ENCODE measurements at regions not wholly inside any gene's neighbourhood (a gene's known extent, or its start where the extent isn't known, plus 50 kb on each side); places are given as distances from the start of the nearest gene placed in this dataset.

DNA sequence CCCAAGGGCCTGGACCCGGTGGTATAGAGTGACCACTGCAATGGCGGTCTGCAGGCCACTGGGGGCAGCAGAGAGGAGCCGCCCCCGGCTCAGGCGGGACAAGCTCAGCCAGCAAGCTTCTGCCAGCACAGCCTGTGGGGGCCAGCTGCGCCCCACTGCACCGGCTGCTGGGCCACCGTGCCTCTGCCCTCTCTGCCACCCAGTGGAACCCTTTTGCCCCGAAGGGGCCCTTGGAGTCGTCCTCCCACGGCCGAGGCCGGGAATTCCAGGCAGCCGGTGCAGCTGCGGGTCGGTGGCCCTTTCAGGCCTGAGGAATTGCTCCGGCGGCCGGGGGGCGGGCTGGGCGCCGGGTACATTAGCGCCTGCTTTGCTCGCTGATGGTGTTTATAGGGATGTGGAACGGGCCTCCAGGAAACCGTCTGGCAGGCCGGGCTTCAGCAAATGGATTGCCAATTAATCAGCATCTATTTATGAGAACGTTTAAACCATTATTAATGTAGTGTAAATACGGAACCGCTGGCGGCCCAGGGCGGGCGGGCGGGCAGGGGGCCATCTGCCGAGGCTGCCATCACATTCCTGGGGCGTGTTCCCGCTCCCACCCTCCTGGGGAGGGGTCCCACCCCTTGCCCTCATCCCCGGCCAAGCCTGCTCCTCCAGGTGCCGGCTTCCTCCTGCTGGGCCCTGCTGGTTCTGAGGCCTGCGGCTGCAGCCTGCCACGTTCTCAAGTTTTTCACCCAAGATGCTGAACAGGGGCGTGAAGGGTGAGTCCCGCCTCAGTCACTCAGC, 127.4 kb downstream of the BARX1 start:
- no peak overlapping the region for H3K27ac ChIP-seq
- TF ChIP-seq, protein P1, sequence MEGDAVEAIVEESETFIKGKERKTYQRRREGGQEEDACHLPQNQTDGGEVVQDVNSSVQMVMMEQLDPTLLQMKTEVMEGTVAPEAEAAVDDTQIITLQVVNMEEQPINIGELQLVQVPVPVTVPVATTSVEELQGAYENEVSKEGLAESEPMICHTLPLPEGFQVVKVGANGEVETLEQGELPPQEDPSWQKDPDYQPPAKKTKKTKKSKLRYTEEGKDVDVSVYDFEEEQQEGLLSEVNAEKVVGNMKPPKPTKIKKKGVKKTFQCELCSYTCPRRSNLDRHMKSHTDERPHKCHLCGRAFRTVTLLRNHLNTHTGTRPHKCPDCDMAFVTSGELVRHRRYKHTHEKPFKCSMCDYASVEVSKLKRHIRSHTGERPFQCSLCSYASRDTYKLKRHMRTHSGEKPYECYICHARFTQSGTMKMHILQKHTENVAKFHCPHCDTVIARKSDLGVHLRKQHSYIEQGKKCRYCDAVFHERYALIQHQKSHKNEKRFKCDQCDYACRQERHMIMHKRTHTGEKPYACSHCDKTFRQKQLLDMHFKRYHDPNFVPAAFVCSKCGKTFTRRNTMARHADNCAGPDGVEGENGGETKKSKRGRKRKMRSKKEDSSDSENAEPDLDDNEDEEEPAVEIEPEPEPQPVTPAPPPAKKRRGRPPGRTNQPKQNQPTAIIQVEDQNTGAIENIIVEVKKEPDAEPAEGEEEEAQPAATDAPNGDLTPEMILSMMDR (conservative IDR thresholded peaks at IDR 0.05): peak; percentile 96
- TF ChIP-seq ZFX (IDR thresholded peaks at IDR 0.05): no peak

DNA sequence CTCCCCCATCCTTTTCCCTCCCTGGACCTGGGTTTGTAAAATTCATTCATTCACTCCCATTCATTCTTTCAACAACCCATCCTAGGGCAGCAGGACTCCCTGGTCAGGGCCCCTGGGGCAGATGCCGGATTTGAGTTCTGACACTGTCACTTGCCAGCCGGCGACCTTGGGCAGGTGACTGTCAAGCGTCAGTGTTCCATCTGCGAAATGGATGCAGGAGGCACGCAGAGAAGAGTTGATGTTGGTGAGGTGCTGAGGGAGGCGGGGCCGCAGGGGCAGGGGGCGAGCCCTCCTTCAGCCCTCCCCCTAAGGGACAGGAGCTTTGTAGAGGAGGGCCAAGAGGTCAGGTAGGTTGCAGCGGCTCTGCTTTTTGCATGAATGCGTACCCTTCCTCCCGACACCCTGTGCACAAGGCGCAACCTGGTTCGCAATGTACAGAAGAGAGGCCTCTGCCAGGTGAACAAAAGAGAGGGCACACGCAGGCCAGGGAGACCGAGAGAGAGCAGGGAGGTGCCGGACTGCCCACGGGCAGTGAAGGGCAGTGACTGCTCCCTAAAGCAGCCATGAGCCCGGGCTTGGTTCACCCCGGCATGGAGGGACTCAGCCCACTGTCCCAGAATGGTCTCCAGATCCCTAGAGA, 128.1 kb downstream of the BARX1 start:
- H3K27ac ChIP-seq: no peak overlapping the region
- TF ChIP-seq ZFX (IDR thresholded peaks at IDR 0.05): no peak
- TF ChIP-seq, protein P1 (conservative IDR thresholded peaks at IDR 0.05): no peak

DNA sequence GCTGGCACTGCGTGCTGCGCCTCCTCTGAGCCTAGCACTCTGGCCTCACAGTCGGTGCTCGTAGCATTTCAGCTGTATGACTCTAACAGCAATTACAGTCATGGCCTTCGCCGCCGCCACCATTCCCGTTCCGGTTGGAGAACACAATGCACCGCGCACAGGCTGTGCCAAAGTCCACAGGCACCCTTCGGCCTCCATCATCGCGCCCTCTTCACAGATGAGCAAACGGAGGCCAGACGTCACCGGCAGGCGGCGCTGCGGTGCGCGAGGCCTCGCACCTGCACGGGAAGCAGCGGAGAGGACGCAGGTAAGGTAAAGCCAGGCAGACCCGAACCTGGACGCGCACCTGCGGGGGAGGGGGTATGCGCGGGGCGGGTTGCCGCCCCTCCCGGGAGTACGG, 128.9 kb downstream of the BARX1 start:
- H3K27ac ChIP-seq: no peak overlapping the region
- TF ChIP-seq, protein P1 (conservative IDR thresholded peaks at IDR 0.05): no peak
- TF ChIP-seq ZFX (IDR thresholded peaks at IDR 0.05): no peak

DNA sequence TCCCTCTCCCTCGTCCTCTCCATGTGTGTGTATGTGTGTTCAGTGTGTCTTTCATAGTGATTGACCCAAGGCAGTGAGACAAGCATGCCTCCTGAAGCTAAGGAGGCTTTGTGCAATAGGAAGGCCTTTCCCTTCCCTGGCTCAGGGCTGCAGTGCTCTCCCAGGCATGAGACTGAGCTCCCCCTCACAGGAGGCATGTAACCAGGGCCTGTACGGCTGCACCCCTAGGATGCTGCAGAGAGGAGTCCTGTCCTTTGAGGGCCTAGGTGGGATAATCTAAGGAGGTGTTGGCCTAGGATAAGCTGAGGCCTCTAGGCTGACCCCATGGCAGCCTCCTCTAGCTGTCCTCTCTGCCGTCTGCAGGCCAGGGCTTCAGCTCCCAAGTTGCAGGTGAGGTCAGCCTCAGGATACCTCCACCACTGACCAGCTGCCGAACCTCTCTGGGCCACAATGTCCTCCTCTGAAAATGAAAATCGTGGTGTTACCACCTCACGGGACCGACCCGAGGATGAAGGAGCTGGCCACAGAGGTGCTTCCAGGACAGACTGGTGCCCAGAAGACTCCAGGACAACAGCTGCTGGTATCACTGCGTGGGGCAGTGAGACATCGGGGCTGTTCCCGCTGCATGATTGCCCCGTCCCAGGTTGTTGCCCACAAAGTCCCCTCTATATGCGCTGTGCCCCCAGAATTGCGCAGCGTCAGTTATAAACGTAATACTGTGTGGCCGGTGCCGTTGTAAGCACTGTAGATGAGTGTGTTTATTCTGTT, 129.6 kb downstream of the BARX1 start:
- H3K27ac ChIP-seq: no peak overlapping the region
- TF ChIP-seq, protein P1 (conservative IDR thresholded peaks at IDR 0.05): no peak
- no peak for TF ChIP-seq ZFX (IDR thresholded peaks at IDR 0.05)

DNA sequence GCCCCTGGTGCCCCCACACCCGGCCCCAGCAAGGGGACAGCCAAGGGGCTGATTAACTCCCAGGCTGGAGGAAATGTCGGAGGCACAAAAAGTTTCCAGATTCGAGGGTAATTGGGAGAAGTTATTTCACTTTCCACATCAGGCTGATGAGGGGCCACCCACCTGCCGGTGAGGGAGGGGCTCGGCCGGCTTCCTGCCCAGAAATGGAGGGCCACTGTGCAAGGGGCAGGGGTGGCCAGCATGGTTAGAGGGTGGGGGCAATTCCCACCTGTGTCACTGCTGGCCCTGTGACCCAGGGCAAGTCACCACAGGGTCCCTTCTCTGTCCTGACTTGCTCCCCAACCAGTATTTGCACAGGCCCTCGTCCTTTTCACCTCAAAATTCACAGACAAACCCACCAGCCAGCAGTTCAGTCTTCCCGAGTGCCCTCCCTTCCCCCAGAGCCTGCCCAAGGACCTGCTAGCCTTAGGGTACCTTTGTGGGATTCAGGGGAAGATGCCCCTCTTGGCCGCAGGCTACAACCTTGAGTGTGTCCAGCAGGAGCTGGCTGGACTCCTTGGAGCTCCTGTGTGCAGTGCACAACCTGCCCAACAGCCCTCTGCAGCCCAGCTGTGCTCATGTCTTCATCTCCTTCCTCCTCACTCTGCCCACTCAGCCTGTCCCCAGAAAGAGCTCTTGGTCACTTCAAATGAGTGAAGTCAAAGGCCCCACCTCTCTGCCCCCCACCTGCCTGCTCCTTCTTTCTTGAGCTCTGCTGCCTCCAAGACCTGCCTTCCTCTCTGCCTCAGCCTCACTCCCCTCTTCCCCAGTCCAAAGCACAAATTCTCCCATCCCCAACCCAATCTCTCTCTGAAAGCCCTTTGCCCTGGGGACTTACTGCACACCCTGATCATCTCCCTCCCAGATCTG, 130.5 kb downstream of the BARX1 start:
- TF ChIP-seq ZFX (IDR thresholded peaks at IDR 0.05): no peak
- TF ChIP-seq, protein P1 (conservative IDR thresholded peaks at IDR 0.05): no peak
- no peak overlapping the region for H3K27ac ChIP-seq

DNA sequence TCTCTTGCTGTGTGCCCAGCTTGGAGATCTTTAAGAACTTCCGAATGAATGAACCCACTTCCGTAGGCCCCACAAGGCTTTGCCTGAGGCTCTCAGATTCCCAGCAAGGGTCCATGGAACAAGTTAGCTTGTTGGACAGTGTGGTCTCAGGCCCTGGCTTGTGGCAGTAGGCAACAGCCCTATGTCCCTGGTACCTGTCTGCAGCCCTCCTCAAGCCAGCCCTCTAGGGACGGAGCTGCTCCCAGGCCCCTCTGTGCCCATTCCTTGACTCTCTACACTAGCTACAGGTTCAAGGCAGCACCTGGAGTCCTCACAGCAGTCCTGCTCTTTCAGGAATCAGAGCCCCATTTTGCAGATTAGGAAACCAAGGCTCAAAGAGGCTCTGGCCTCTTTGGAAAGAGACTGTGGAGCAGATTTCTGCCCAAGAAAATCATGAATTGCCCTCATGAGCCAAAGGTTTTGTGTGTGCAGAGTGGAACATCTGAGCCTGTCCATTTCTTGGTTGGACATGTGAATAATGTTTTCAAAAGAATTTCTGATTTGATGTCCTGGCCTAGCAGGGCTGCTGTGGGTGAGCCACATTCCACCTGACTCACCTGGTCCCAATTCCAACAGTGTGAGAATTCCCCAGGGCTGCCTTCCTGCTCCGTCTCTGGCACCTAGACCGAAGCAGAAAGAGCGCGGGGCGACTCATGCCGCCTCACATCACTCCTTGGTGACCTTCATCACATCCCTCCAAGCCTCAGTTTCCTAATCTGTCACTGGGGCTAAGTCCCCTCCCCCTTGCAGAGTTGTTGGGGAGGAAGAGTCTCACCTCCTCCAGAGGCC, 131.7 kb downstream of the BARX1 start:
- no peak for TF ChIP-seq ZFX (IDR thresholded peaks at IDR 0.05)
- TF ChIP-seq, protein P1 (conservative IDR thresholded peaks at IDR 0.05): no peak
- H3K27ac ChIP-seq: no peak overlapping the region

All from C4-2B (cell line).